Spleen (tissue), 7 donors: ENCODE measurements at regions not wholly inside any gene's neighbourhood (a gene's known extent, or its start where the extent isn't known, plus 50 kb on each side); places are given as distances from the start of the nearest gene placed in this dataset.

ENCODE experiments used
- POLR2A ChIP-seq, 3 donors: fragments of 450-650 bp; IDR thresholded peaks; one replicate each; pipeline ENCODE4 v1.5.1; 2017; ENCODE audit warnings: antibody characterized with exemption in 3 of 3, mild to moderate bottlenecking in 1 of 3
- TF ChIP-seq, protein P1 (sequence below), 11 experiments: fragments of 200-600 bp in 7 of 11; fragments of 450-650 bp in 4 of 11; sonication (generic) in 4 of 11; IDR thresholded peaks in 8 of 11; conservative IDR thresholded peaks in 3 of 11; 1 replicate in 7 of 11; 2 replicates in 4 of 11; pipeline versions ENCODE4 v1.4.0 to v1.8.0; 2016 to 2021; ENCODE audit warnings: antibody characterized with exemption in 11 of 11, inconsistent platforms in 4 of 11, mild to moderate bottlenecking in 1 of 11
- donor health status: DM: no; HTN: no; CAD: no; lungs with moderate emphysema.
- donor health status: DM: no; HTN: no; CAD: no.
- donor health status: DM: no; HTN: no; CAD: no.

DNA sequence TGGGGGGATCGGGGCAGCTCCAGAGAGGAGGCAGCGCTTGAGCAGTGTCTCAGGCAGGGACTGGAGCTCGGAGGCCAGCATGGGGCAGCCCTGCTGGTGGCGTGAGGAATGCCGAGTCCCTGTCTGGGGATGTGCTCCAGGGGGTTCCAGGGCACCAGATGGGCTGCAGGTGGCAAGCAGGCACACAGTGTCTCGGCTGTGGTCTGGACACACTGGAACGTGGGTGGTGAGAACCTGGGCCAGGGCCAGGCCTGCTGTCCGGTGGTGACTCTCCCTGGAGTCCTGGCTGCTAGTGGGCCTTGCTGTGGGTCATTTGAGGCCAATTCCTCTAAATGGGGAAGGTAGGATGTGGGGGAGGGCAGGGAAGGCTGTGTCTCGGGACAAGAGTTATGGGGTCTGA lies 199.4 kb upstream of the RTL1 start:
- TF ChIP-seq, protein P1, sequence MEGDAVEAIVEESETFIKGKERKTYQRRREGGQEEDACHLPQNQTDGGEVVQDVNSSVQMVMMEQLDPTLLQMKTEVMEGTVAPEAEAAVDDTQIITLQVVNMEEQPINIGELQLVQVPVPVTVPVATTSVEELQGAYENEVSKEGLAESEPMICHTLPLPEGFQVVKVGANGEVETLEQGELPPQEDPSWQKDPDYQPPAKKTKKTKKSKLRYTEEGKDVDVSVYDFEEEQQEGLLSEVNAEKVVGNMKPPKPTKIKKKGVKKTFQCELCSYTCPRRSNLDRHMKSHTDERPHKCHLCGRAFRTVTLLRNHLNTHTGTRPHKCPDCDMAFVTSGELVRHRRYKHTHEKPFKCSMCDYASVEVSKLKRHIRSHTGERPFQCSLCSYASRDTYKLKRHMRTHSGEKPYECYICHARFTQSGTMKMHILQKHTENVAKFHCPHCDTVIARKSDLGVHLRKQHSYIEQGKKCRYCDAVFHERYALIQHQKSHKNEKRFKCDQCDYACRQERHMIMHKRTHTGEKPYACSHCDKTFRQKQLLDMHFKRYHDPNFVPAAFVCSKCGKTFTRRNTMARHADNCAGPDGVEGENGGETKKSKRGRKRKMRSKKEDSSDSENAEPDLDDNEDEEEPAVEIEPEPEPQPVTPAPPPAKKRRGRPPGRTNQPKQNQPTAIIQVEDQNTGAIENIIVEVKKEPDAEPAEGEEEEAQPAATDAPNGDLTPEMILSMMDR (IDR thresholded peaks at IDR 0.05 in 8 of 11, conservative IDR thresholded peaks at IDR 0.05 in 3 of 11) = no peak
- TF ChIP-seq POLR2A (IDR thresholded peaks at IDR 0.05) = no peak
